MCF 10A (cell line): ENCODE measurements at regions not wholly inside any gene's neighbourhood (a gene's known extent, or its start where the extent isn't known, plus 50 kb on each side); places are given as distances from the start of the nearest gene placed in this dataset.

Experiments
- BruUV-seq: library from RNA; stranded (reverse); fragments of 400-500 nt; replicated peaks from 2 replicates; lab custom pipeline; 2021; lab: Mats Ljungman, UMichigan
- CTCF ChIA-PET: fragments of 300-600 bp; sonication (Branson Sonifier 250); formaldehyde crosslinking; extraction: SDS; loops from one replicate; lab custom pipeline; 2021; ENCODE audit warnings: antibody characterized with exemption, inconsistent platforms; lab: Yijun Ruan, JAX
- POLR2A ChIA-PET: fragments of 300-600, 350-650 bp; sonication (Branson Sonifier 250); formaldehyde crosslinking; extraction: SDS; loops from one replicate; lab custom pipeline; 2020; ENCODE audit warnings: antibody characterized with exemption, inconsistent platforms; lab: Yijun Ruan, JAX
- DNase-seq: peaks from one replicate; pipeline ENCODE4 v3.0.0-alpha.2; 2018; ENCODE audit not compliant: unreplicated experiment
- H3K27ac Mint-ChIP-seq: one replicate; pipeline ENCODE4 v1.8.0; 2022; ENCODE audit warnings: mild to moderate bottlenecking, low read depth, mixed read lengths; ENCODE audit not compliant: unreplicated experiment
- H3K27me3 Mint-ChIP-seq: one replicate; pipeline ENCODE4 v1.8.0; 2022; ENCODE audit warnings: mixed read lengths; ENCODE audit not compliant: insufficient read depth, unreplicated experiment
- H3K36me3 Mint-ChIP-seq: one replicate; pipeline ENCODE4 v1.8.0; 2022; ENCODE audit warnings: mild to moderate bottlenecking, moderate library complexity, mixed read lengths; ENCODE audit not compliant: insufficient read depth, unreplicated experiment
- H3K4me1 Mint-ChIP-seq: one replicate; pipeline ENCODE4 v1.8.0; 2022; ENCODE audit warnings: mixed read lengths; ENCODE audit not compliant: insufficient read depth, unreplicated experiment
- H3K4me3 Mint-ChIP-seq: one replicate; pipeline ENCODE4 v1.8.0; 2022; ENCODE audit warnings: mild to moderate bottlenecking, moderate library complexity, mixed read lengths; ENCODE audit not compliant: unreplicated experiment
- H3K9me3 Mint-ChIP-seq: one replicate; pipeline ENCODE4 v1.8.0; 2022; ENCODE audit warnings: mixed read lengths; ENCODE audit not compliant: unreplicated experiment
- CTCF ChIP-seq: fragments of 200-600 bp; IDR thresholded peaks from one replicate; pipeline ENCODE4 v1.8.0; 2022; ENCODE audit warnings: antibody characterized with exemption, mild to moderate bottlenecking; ENCODE audit not compliant: unreplicated experiment
- intact Hi-C: fragments of 100-400 bp; cut with micrococcal nuclease; formaldehyde crosslinking; loops from 2 replicates; pipeline ENCODE4 v1.14.1; 2022

- no peaks in the 10 kb centered on the region for H3K36me3 Mint-ChIP-seq
- peaks cover 7% of the 10 kb centered on the region for H3K27me3 Mint-ChIP-seq
- intact Hi-C loops: no loop called here
- H3K4me1 Mint-ChIP-seq: no peaks in the 10 kb centered on the region
- no TSS peak for BruUV-seq
- no peak overlapping the region for H3K27ac Mint-ChIP-seq
- ChIA-PET POLR2A (interaction anchor here (0.6 kb wide), 1 partner anchor 75 kb away, joined by 4 read pairs; no protein-coding TSS in a partner anchor), CTCF (interaction anchor here (1.3 kb wide), 1 partner anchor 28 kb away, joined by 3 read pairs; no protein-coding TSS in a partner anchor)
- no peak overlapping the region for H3K4me3 Mint-ChIP-seq
- no peak for TF ChIP-seq CTCF
- H3K9me3 Mint-ChIP-seq: no peaks in the 10 kb centered on the region
- no peak for DNase-seq
These were observed 204.3 kb upstream of the PSMD7 start for GRCh38 chr16:74092336-74092735.

GRCh38 chr16:74090871-74091270, 205.7 kb upstream of the PSMD7 start:
- DNase-seq: no peak
- CTCF ChIA-PET: no interaction called here
- Mint-ChIP-seq H3K4me3 (no peak overlapping the region), H3K36me3 (no peaks in the 10 kb centered on the region), H3K4me1 (no peaks in the 10 kb centered on the region), H3K27me3 (peaks cover 18% of the 10 kb centered on the region), H3K27ac (no peak overlapping the region), H3K9me3 (no peaks in the 10 kb centered on the region)
- TF ChIP-seq CTCF: no peak
- no TSS peak for BruUV-seq
- POLR2A ChIA-PET: no interaction called here
- intact Hi-C loops: no loop called here

GRCh38 chr16:74083541-74083940, 213.1 kb upstream of the PSMD7 start:
- Mint-ChIP-seq H3K4me1 (no peaks in the 10 kb centered on the region), H3K4me3 (no peak overlapping the region), H3K9me3 (no peaks in the 10 kb centered on the region), H3K27ac (no peak overlapping the region), H3K27me3 (peaks cover 50% of the 10 kb centered on the region), H3K36me3 (no peaks in the 10 kb centered on the region)
- no peak for DNase-seq
- TF ChIP-seq CTCF: no peak
- intact Hi-C loops: no loop called here
- POLR2A ChIA-PET: no interaction called here
- CTCF ChIA-PET: interaction anchor here (0.6 to 1.1 kb wide), 2 partner anchors 143 to 603 kb away, joined by 3 read pairs; no protein-coding TSS in a partner anchor
- BruUV-seq: no TSS peak

- POLR2A ChIA-PET: no interaction called here
- DNase-seq: no peak
- no peak overlapping the region for H3K27ac Mint-ChIP-seq
- H3K36me3 Mint-ChIP-seq: no peaks in the 10 kb centered on the region
- H3K9me3 Mint-ChIP-seq: peaks cover 7% of the 10 kb centered on the region
- CTCF ChIA-PET: interaction anchor here (0.7 kb wide), 1 partner anchor 195 kb away, joined by 3 read pairs; no protein-coding TSS in a partner anchor
- TF ChIP-seq CTCF: no peak
- no peak overlapping the region for H3K4me3 Mint-ChIP-seq
- H3K27me3 Mint-ChIP-seq: peaks cover 64% of the 10 kb centered on the region
- no peaks in the 10 kb centered on the region for H3K4me1 Mint-ChIP-seq
- no TSS peak for BruUV-seq
- intact Hi-C loops: no loop called here
These were observed 216.3 kb upstream of the PSMD7 start for GRCh38 chr16:74080311-74080710.
